ENCODE measurements at regions not wholly inside any gene's neighbourhood (a gene's known extent, or its start where the extent isn't known, plus 50 kb on each side); places are given as distances from the start of the nearest gene placed in this dataset.

GRCh38 chr12:97995559-97995958 is 519.8 kb upstream of the TMPO start:
- Mint-ChIP-seq H3K4me1 (ENCODE audit: low read depth) (no peaks in the 10 kb centered on the region), H3K4me3 (ENCODE audit: unreplicated experiment) (no peak overlapping the region), H3K27ac (ENCODE audit: unreplicated experiment) (no peak overlapping the region), H3K27me3 (ENCODE audit: low read depth) (peaks cover 6% of the 10 kb centered on the region), H3K36me3 (ENCODE audit: low read depth) (no peaks in the 10 kb centered on the region), H3K9me3 (ENCODE audit: low read depth) (peaks cover 17% of the 10 kb centered on the region)
- DNase-seq (ENCODE audit: low spot score) = no peak
- TF ChIP-seq CTCF (IDR thresholded peaks at IDR 0.05) = no peak

GRCh38 chr12:98001430-98001829 is 514.0 kb upstream of the TMPO start:
- TF ChIP-seq CTCF (IDR thresholded peaks at IDR 0.05) = no peak
- Mint-ChIP-seq H3K9me3 (ENCODE audit: low read depth) (no peaks in the 10 kb centered on the region), H3K4me3 (ENCODE audit: unreplicated experiment) (no peak overlapping the region), H3K27me3 (ENCODE audit: low read depth) (peaks cover 31% of the 10 kb centered on the region), H3K4me1 (ENCODE audit: low read depth) (no peaks in the 10 kb centered on the region), H3K27ac (ENCODE audit: unreplicated experiment) (no peak overlapping the region), H3K36me3 (ENCODE audit: low read depth) (no peaks in the 10 kb centered on the region)
- DNase-seq (ENCODE audit: low spot score) = no peak

- H3K27me3 Mint-ChIP-seq (ENCODE audit: low read depth) = peaks cover 29% of the 10 kb centered on the region
- H3K9me3 Mint-ChIP-seq (ENCODE audit: low read depth) = no peaks in the 10 kb centered on the region
- no peak for DNase-seq (ENCODE audit: low spot score)
- no peak overlapping the region for H3K4me3 Mint-ChIP-seq (ENCODE audit: unreplicated experiment)
- peak; percentile 72 for TF ChIP-seq CTCF (IDR thresholded peaks at IDR 0.05)
- H3K4me1 Mint-ChIP-seq (ENCODE audit: low read depth) = no peaks in the 10 kb centered on the region
- no peak overlapping the region for H3K27ac Mint-ChIP-seq (ENCODE audit: unreplicated experiment)
- no peaks in the 10 kb centered on the region for H3K36me3 Mint-ChIP-seq (ENCODE audit: low read depth)
Measured at GRCh38 chr12:98002887-98003493, 512.4 kb upstream of the TMPO start.

GRCh38 chr12:98007963-98008362 is 507.4 kb upstream of the TMPO start:
- Mint-ChIP-seq H3K27me3 (ENCODE audit: low read depth) (peaks cover 10% of the 10 kb centered on the region), H3K4me1 (ENCODE audit: low read depth) (no peaks in the 10 kb centered on the region), H3K4me3 (ENCODE audit: unreplicated experiment) (no peak overlapping the region), H3K9me3 (ENCODE audit: low read depth) (no peaks in the 10 kb centered on the region), H3K27ac (ENCODE audit: unreplicated experiment) (no peak overlapping the region), H3K36me3 (ENCODE audit: low read depth) (no peaks in the 10 kb centered on the region)
- no peak for DNase-seq (ENCODE audit: low spot score)
- no peak for TF ChIP-seq CTCF (IDR thresholded peaks at IDR 0.05)

- Mint-ChIP-seq H3K27me3 (ENCODE audit: low read depth) (peaks cover 2% of the 10 kb centered on the region), H3K36me3 (ENCODE audit: low read depth) (no peaks in the 10 kb centered on the region), H3K9me3 (ENCODE audit: low read depth) (peaks cover 10% of the 10 kb centered on the region), H3K27ac (ENCODE audit: unreplicated experiment) (no peak overlapping the region), H3K4me3 (ENCODE audit: unreplicated experiment) (no peak overlapping the region), H3K4me1 (ENCODE audit: low read depth) (no peaks in the 10 kb centered on the region)
- DNase-seq (ENCODE audit: low spot score) = no peak
- no peak for TF ChIP-seq CTCF (IDR thresholded peaks at IDR 0.05)
Measured at GRCh38 chr12:98013560-98013959, 501.8 kb upstream of the TMPO start.
